ENCODE measurements at regions not wholly inside any gene's neighbourhood (a gene's known extent, or its start where the extent isn't known, plus 50 kb on each side); places are given as distances from the start of the nearest gene placed in this dataset.

GRCh38 chr16:76193906-76194615 is 83.1 kb upstream of the CNTNAP4 start:
- TF ChIP-seq ZBTB49 (CRISPR knock-in tag; IDR thresholded peaks at IDR 0.05; ENCODE audit: borderline replicate concordance) (no peak), ZNF704 (CRISPR knock-in tag; IDR thresholded peaks at IDR 0.05; ENCODE audit: borderline replicate concordance) (no peak), GABPA (IDR thresholded peaks at IDR 0.05; ENCODE audit: low read depth, low read length) (no peak), GABPA (CRISPR knock-in tag; IDR thresholded peaks at IDR 0.05; ENCODE audit: low read depth) (no peak), ZNF570 (CRISPR knock-in tag; IDR thresholded peaks at IDR 0.05; ENCODE audit: borderline replicate concordance) (no peak), CTCF (CRISPR knock-in tag; IDR thresholded peaks at IDR 0.05) (no peak), ZMYM3 (CRISPR knock-in tag; IDR thresholded peaks at IDR 0.05) (no peak), HOXD1 (CRISPR knock-in tag; IDR thresholded peaks at IDR 0.05) (no peak), ATF1 (CRISPR knock-in tag; IDR thresholded peaks at IDR 0.05) (no peak), EZH2 (conservative IDR thresholded peaks at IDR 0.05; ENCODE audit: low read depth, low read length) (no peak), RXRB (CRISPR knock-in tag; IDR thresholded peaks at IDR 0.05; ENCODE audit: borderline replicate concordance) (no peak), SPEN (CRISPR knock-in tag; IDR thresholded peaks at IDR 0.05; ENCODE audit: low read depth) (no peak)
- TF ChIP-seq, protein P1, sequence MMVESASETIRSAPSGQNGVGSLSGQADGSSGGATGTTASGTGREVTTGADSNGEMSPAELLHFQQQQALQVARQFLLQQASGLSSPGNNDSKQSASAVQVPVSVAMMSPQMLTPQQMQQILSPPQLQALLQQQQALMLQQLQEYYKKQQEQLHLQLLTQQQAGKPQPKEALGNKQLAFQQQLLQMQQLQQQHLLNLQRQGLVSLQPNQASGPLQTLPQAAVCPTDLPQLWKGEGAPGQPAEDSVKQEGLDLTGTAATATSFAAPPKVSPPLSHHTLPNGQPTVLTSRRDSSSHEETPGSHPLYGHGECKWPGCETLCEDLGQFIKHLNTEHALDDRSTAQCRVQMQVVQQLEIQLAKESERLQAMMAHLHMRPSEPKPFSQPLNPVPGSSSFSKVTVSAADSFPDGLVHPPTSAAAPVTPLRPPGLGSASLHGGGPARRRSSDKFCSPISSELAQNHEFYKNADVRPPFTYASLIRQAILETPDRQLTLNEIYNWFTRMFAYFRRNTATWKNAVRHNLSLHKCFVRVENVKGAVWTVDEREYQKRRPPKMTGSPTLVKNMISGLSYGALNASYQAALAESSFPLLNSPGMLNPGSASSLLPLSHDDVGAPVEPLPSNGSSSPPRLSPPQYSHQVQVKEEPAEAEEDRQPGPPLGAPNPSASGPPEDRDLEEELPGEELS (CRISPR knock-in tag; IDR thresholded peaks at IDR 0.05) = no peak
- TF ChIP-seq, protein P2, sequence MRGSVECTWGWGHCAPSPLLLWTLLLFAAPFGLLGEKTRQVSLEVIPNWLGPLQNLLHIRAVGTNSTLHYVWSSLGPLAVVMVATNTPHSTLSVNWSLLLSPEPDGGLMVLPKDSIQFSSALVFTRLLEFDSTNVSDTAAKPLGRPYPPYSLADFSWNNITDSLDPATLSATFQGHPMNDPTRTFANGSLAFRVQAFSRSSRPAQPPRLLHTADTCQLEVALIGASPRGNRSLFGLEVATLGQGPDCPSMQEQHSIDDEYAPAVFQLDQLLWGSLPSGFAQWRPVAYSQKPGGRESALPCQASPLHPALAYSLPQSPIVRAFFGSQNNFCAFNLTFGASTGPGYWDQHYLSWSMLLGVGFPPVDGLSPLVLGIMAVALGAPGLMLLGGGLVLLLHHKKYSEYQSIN (CRISPR knock-in tag; IDR thresholded peaks at IDR 0.05; ENCODE audit: borderline replicate concordance) = no peak

Measured in HepG2 (cell line).